ENCODE measurements at regions not wholly inside any gene's neighbourhood (a gene's known extent, or its start where the extent isn't known, plus 50 kb on each side); places are given as distances from the start of the nearest gene placed in this dataset.

- TF ChIP-seq CTCF (IDR thresholded peaks at IDR 0.05), result no peak
- TF ChIP-seq POLR2A (IDR thresholded peaks at IDR 0.05), result no peak
Measured at GRCh38 chr10:62540389-62540788, 166.2 kb downstream of the ZNF365 start.
